ENCODE measurements at regions not wholly inside any gene's neighbourhood (a gene's known extent, or its start where the extent isn't known, plus 50 kb on each side); places are given as distances from the start of the nearest gene placed in this dataset.

DNA sequence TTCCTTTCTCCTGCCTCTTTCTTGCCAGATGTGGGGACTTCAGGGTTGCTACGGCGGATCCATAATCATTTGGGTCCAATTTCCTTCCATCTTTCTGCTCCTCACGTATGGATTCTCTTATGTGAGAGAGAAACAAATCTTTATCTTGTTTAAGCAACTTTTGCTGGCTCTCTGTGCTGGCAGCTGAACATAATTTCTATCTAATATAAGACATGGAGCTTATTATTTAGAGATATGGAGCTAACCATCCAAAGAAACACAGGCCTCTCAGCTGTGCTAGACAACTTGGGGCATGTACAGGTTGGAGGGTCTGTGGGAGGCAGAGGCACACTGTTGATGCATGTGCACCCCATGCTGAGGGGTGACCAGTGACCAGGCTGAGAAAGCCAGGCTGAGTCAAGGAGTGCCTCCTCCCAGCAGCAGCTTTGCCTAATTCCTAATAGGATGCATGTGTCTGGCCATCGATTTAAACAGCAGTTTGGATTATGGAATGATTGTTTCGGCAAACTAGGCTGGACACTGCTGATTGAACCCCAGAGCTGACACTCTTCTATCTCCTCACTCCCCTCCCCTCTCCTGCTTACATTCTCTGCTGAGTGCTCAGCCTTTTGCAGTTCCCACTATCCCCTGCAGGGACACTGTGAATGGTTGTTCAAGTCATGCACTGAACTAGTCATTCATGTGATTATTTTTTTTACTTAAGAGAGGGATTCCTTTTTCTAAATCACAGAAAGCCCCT is 195.8 kb downstream of the ERCC6L2 start:
- 55% methylated on average over 5 of the region's 5 CpGs for WGBS (ENCODE audit: missing lambda C conversion rate)
- Histone ChIP-seq H3K9me3 (no peaks in the 10 kb centered on the region), H3K4me2 (no peak overlapping the region), H3K27ac (no peak overlapping the region), H3K4me3 (no peak overlapping the region), H3K4me1 (0 out of 3 replicates have a peak, but pooled peaks cover 3% of the 10 kb centered on the region)
- FAIRE-seq = no peak
- ATAC-seq = peak; percentile 95 to 98
- peak; percentile 58 to 76 for DNase-seq (ENCODE audit: low read depth in 1 of 2, low spot score in 1 of 2)
- POLR2A ChIA-PET = no interaction called here
- CTCF ChIA-PET = interaction anchor here (0.7 to 2.1 kb wide), 4 partner anchors 9 to 147 kb away, joined by 3 to 8 read pairs (median 4); no protein-coding TSS in a partner anchor
- TF ChIP-seq JUN (IDR thresholded peaks at IDR 0.05) (no peak), FOSL2 (IDR thresholded peaks at IDR 0.05) (no peak), FOSL2 (CRISPR knock-in tag; IDR thresholded peaks at IDR 0.05) (no peak), PHF8 (IDR thresholded peaks at IDR 0.05; ENCODE audit: borderline replicate concordance, low read depth) (no peak), RAD21 (conservative IDR thresholded peaks at IDR 0.05 in 1 of 2, IDR thresholded peaks at IDR 0.05 in 1 of 2) (0 out of 5 replicates have a peak, but pooled peaks of 1 of the 2 experiments have one; percentile 17)
- TF ChIP-seq, protein P1, sequence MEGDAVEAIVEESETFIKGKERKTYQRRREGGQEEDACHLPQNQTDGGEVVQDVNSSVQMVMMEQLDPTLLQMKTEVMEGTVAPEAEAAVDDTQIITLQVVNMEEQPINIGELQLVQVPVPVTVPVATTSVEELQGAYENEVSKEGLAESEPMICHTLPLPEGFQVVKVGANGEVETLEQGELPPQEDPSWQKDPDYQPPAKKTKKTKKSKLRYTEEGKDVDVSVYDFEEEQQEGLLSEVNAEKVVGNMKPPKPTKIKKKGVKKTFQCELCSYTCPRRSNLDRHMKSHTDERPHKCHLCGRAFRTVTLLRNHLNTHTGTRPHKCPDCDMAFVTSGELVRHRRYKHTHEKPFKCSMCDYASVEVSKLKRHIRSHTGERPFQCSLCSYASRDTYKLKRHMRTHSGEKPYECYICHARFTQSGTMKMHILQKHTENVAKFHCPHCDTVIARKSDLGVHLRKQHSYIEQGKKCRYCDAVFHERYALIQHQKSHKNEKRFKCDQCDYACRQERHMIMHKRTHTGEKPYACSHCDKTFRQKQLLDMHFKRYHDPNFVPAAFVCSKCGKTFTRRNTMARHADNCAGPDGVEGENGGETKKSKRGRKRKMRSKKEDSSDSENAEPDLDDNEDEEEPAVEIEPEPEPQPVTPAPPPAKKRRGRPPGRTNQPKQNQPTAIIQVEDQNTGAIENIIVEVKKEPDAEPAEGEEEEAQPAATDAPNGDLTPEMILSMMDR (IDR thresholded peaks at IDR 0.05) = 0 out of 3 replicates have a peak, but pooled peaks have one; percentile 9

- Histone ChIP-seq H3K27ac (no peak overlapping the region), H3K4me3 (no peak overlapping the region), H3K4me1 (0 out of 3 replicates have a peak, but pooled peaks cover 3% of the 10 kb centered on the region), H3K4me2 (no peak overlapping the region), H3K9me3 (no peaks in the 10 kb centered on the region)
- peak; percentile 45 for TF ChIP-seq MAFK (IDR thresholded peaks at IDR 0.05; ENCODE audit: partially characterized antibody)
- TF ChIP-seq ZNF302 (CRISPR knock-in tag; IDR thresholded peaks at IDR 0.05) = no peak
- no peak for TF ChIP-seq FOSL2 (IDR thresholded peaks at IDR 0.05)
- no peak for TF ChIP-seq FOSL2 (CRISPR knock-in tag; IDR thresholded peaks at IDR 0.05)
- no peak for TF ChIP-seq HDAC2 (IDR thresholded peaks at IDR 0.05)
- 85% methylated on average over 8 of the region's 8 CpGs for WGBS (ENCODE audit: missing lambda C conversion rate)
- FAIRE-seq = no peak
- no peak for DNase-seq (ENCODE audit: low read depth in 1 of 2, low spot score in 1 of 2)
- no peak for ATAC-seq
- ChIA-PET CTCF (interaction anchor here (0.6 to 1.0 kb wide), 2 partner anchors 9 to 260 kb away, joined by 3 to 4 read pairs; no protein-coding TSS in a partner anchor), POLR2A (no interaction called here)
Measured at GRCh38 chr9:96069629-96070220, 194.2 kb downstream of the ERCC6L2 start.

GRCh38 chr9:96068511-96068910 is 193.0 kb downstream of the ERCC6L2 start:
- Histone ChIP-seq H3K27ac (no peak overlapping the region), H3K4me1 (0 out of 3 replicates have a peak, but pooled peaks cover 3% of the 10 kb centered on the region), H3K9me3 (no peaks in the 10 kb centered on the region), H3K4me3 (no peak overlapping the region), H3K4me2 (no peak overlapping the region)
- ATAC-seq (no peak), DNase-seq (ENCODE audit: low read depth in 1 of 2, low spot score in 1 of 2) (no peak), FAIRE-seq (no peak)
- ChIA-PET CTCF (interaction anchor here (1.0 to 1.1 kb wide), 2 partner anchors 11 to 346 kb away, joined by 3 to 4 read pairs; no protein-coding TSS in a partner anchor), POLR2A (no interaction called here)
- TF ChIP-seq CEBPB (IDR thresholded peaks at IDR 0.05) (no peak), CBX8 (IDR thresholded peaks at IDR 0.05) (no peak), NPAS2 (CRISPR knock-in tag; IDR thresholded peaks at IDR 0.05; ENCODE audit: borderline replicate concordance) (no peak), CBX2 (IDR thresholded peaks at IDR 0.05; ENCODE audit: borderline replicate concordance, low read depth) (no peak), FOXS1 (CRISPR knock-in tag; IDR thresholded peaks at IDR 0.05) (no peak), NFE2L2 (conservative IDR thresholded peaks at IDR 0.05; ENCODE audit: low read length) (no peak), EP300 (IDR thresholded peaks at IDR 0.05) (no peak), BHLHE40 (IDR thresholded peaks at IDR 0.05; ENCODE audit: low read depth, low read length) (no peak), CHD2 (IDR thresholded peaks at IDR 0.05; ENCODE audit: low read length, partially characterized antibody) (no peak), FOSB (CRISPR knock-in tag; IDR thresholded peaks at IDR 0.05) (no peak)
- TF ChIP-seq, protein P2, sequence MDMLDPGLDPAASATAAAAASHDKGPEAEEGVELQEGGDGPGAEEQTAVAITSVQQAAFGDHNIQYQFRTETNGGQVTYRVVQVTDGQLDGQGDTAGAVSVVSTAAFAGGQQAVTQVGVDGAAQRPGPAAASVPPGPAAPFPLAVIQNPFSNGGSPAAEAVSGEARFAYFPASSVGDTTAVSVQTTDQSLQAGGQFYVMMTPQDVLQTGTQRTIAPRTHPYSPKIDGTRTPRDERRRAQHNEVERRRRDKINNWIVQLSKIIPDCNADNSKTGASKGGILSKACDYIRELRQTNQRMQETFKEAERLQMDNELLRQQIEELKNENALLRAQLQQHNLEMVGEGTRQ (IDR thresholded peaks at IDR 0.05) = no peak
- TF ChIP-seq, protein P3, sequence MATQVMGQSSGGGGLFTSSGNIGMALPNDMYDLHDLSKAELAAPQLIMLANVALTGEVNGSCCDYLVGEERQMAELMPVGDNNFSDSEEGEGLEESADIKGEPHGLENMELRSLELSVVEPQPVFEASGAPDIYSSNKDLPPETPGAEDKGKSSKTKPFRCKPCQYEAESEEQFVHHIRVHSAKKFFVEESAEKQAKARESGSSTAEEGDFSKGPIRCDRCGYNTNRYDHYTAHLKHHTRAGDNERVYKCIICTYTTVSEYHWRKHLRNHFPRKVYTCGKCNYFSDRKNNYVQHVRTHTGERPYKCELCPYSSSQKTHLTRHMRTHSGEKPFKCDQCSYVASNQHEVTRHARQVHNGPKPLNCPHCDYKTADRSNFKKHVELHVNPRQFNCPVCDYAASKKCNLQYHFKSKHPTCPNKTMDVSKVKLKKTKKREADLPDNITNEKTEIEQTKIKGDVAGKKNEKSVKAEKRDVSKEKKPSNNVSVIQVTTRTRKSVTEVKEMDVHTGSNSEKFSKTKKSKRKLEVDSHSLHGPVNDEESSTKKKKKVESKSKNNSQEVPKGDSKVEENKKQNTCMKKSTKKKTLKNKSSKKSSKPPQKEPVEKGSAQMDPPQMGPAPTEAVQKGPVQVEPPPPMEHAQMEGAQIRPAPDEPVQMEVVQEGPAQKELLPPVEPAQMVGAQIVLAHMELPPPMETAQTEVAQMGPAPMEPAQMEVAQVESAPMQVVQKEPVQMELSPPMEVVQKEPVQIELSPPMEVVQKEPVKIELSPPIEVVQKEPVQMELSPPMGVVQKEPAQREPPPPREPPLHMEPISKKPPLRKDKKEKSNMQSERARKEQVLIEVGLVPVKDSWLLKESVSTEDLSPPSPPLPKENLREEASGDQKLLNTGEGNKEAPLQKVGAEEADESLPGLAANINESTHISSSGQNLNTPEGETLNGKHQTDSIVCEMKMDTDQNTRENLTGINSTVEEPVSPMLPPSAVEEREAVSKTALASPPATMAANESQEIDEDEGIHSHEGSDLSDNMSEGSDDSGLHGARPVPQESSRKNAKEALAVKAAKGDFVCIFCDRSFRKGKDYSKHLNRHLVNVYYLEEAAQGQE (IDR thresholded peaks at IDR 0.05) = no peak
- WGBS (ENCODE audit: missing lambda C conversion rate) = 94% methylated on average over 11 of the region's 11 CpGs
